ENCODE measurements at regions not wholly inside any gene's neighbourhood (a gene's known extent, or its start where the extent isn't known, plus 50 kb on each side); places are given as distances from the start of the nearest gene placed in this dataset.

- no peak for DNase-seq (ENCODE audit: low read depth)
Observed at GRCh38 chr1:30360281-30360680, 363.1 kb downstream of the MATN1 start.

- DNase-seq (ENCODE audit: low read depth) = no peak
Observed at GRCh38 chr1:30359539-30360220, 363.7 kb downstream of the MATN1 start.

GRCh38 chr1:30358500-30358899, 364.9 kb downstream of the MATN1 start:
- no peak for DNase-seq (ENCODE audit: low read depth)

GRCh38 chr1:30356839-30357238, 366.5 kb downstream of the MATN1 start:
- no peak for DNase-seq (ENCODE audit: low read depth)

GRCh38 chr1:30354410-30354809, 369.0 kb downstream of the MATN1 start:
- no peak for DNase-seq (ENCODE audit: low read depth)

GRCh38 chr1:30353637-30354036, 369.7 kb downstream of the MATN1 start:
- no peak for DNase-seq (ENCODE audit: low read depth)

- DNase-seq (ENCODE audit: low read depth) = no peak
Observed at GRCh38 chr1:30348147-30348546, 375.2 kb downstream of the MATN1 start.

GRCh38 chr1:30345491-30346130, 377.8 kb downstream of the MATN1 start:
- DNase-seq (ENCODE audit: low read depth) = no peak

- DNase-seq (ENCODE audit: low read depth) = no peak
Observed at GRCh38 chr1:30343562-30343961, 379.8 kb downstream of the MATN1 start.

- no peak for DNase-seq (ENCODE audit: low read depth)
Observed at GRCh38 chr1:30342535-30343141, 380.7 kb downstream of the MATN1 start.

GRCh38 chr1:30340934-30341333, 382.5 kb downstream of the MATN1 start:
- no peak for DNase-seq (ENCODE audit: low read depth)

- no peak for DNase-seq (ENCODE audit: low read depth)
Observed at GRCh38 chr1:30339866-30340265, 383.5 kb downstream of the MATN1 start.

GRCh38 chr1:30338765-30339164, 384.6 kb downstream of the MATN1 start:
- DNase-seq (ENCODE audit: low read depth) = no peak

- no peak for DNase-seq (ENCODE audit: low read depth)
Observed at GRCh38 chr1:30337324-30337620, 386.1 kb downstream of the MATN1 start.

- DNase-seq (ENCODE audit: low read depth) = no peak
Observed at GRCh38 chr1:30336550-30337323, 386.6 kb downstream of the MATN1 start.

- DNase-seq (ENCODE audit: low read depth) = no peak
Observed at GRCh38 chr1:30335997-30336390, 387.4 kb downstream of the MATN1 start.

- no peak for DNase-seq (ENCODE audit: low read depth)
Observed at GRCh38 chr1:30335389-30335996, 387.9 kb downstream of the MATN1 start.

- DNase-seq (ENCODE audit: low read depth) = no peak
Observed at GRCh38 chr1:30334767-30335166, 388.6 kb downstream of the MATN1 start.

- no peak for DNase-seq (ENCODE audit: low read depth)
Observed at GRCh38 chr1:30332116-30333094, 391.0 kb downstream of the MATN1 start.

GRCh38 chr1:30331415-30332065, 391.8 kb downstream of the MATN1 start:
- DNase-seq (ENCODE audit: low read depth) = no peak

GRCh38 chr1:30330644-30331043, 392.7 kb downstream of the MATN1 start:
- DNase-seq (ENCODE audit: low read depth) = no peak
